HCT116 (cell line): ENCODE measurements at regions not wholly inside any gene's neighbourhood (a gene's known extent, or its start where the extent isn't known, plus 50 kb on each side); places are given as distances from the start of the nearest gene placed in this dataset.

Experiments
- ATAC-seq: fragments of 200-7000 bp; cut with Tn5 transposase; 2 replicates; pipeline ENCODE4 v1.9.1; 2020; ENCODE audit warnings: mild to moderate bottlenecking, moderate library complexity
- BruUV-seq: library from RNA; stranded (reverse); fragments of 400-500 nt; replicated peaks from 2 replicates; lab custom pipeline; 2021; lab: Mats Ljungman, UMichigan
- CTCF ChIA-PET: fragments of 300-600 bp; sonication (Branson Sonifier 250); formaldehyde crosslinking; loops from one replicate; lab custom pipeline; 2021; ENCODE audit warnings: antibody characterized with exemption; lab: Charles Lee
- POLR2A ChIA-PET: fragments of 300-600, 350-600 bp; sonication (Branson Sonifier 250); formaldehyde crosslinking; loops from one replicate; lab custom pipeline; 2021; ENCODE audit warnings: antibody characterized with exemption; lab: Charles Lee
- RAD21 ChIA-PET, 2 experiments: fragments of 300-600 bp; sonication (Branson Sonifier 250); formaldehyde crosslinking; loops; one replicate each; lab custom pipeline; 2023; ENCODE audit warnings: low total read pairs in 2 of 2; ENCODE audit not compliant: uncharacterized antibody in 2 of 2, unreplicated experiment in 2 of 2, low non-redundant PET in 1 of 2; lab: Charles Lee
- DNase-seq: peaks from one replicate; pipeline ENCODE4 v3.0.0-alpha.2; 2010; ENCODE audit warnings: low read depth, low spot score
- H2AFZ ChIP-seq: fragments of 200-600 bp; shearing (Covaris generic), sonication (generic); 2 replicates; pipeline ENCODE4 v1.6.1; 2017; ENCODE audit warnings: low read depth, mixed run types, mixed read lengths, antibody characterized with exemption, low read length; ENCODE audit not compliant: poor library complexity, severe bottlenecking
- H3K27ac ChIP-seq: 2 replicates; pipeline ENCODE4 v1.5.1; 2012; ENCODE audit warnings: low read depth, low read length
- H3K27me3 ChIP-seq: fragments of 200-600 bp; sonication (generic); 2 replicates; pipeline ENCODE4 v1.6.1; 2016; ENCODE audit warnings: mixed run types, low read length, mixed read lengths; ENCODE audit not compliant: insufficient read depth
- H3K36me3 ChIP-seq, 2 experiments: fragments of 200-500 bp in 1 of 2; fragments of 200-600 bp in 1 of 2; sonication (Bioruptor generic) in 1 of 2; sonication (generic) in 1 of 2; 2 replicates each; pipeline versions ENCODE4 v1.5.1 to v1.6.1; 2014 to 2016; ENCODE audit warnings: low read length in 2 of 2, inconsistent platforms in 1 of 2, mixed read lengths in 1 of 2, mixed run types in 1 of 2; ENCODE audit not compliant: insufficient read depth in 2 of 2, control insufficient read depth in 1 of 2
- H3K4me1 ChIP-seq, 2 experiments: fragments of 200-600 bp in 1 of 2; sonication (generic) in 1 of 2; 2 replicates each; pipeline versions ENCODE4 v1.5.1 to v1.6.1; 2012 to 2017; ENCODE audit warnings: low read length in 2 of 2, inconsistent platforms in 1 of 2, mild to moderate bottlenecking in 1 of 2, mixed read lengths in 1 of 2, mixed run types in 1 of 2, moderate library complexity in 1 of 2; ENCODE audit not compliant: insufficient read depth in 2 of 2, control insufficient read depth in 1 of 2
- H3K4me2 ChIP-seq: fragments of 200-600 bp; sonication (generic); 2 replicates; pipeline ENCODE4 v1.6.1; 2017; ENCODE audit warnings: mixed run types, low read length, mixed read lengths
- H3K4me3 ChIP-seq, 2 experiments: fragments of 200-600 bp in 1 of 2; sonication (generic) in 1 of 2; replicated peaks in 1 of 2; 2 replicates each; pipeline ENCODE4 v1.5.1; 2011 to 2016; ENCODE audit warnings: low read length in 2 of 2, control low read depth in 1 of 2, low read depth in 1 of 2, mild to moderate bottlenecking in 1 of 2, mixed read lengths in 1 of 2, mixed run types in 1 of 2
- H3K79me2 ChIP-seq: fragments of 200-600 bp; sonication (generic); 2 replicates; pipeline ENCODE4 v1.6.1; 2017; ENCODE audit warnings: mild to moderate bottlenecking, mixed run types, low read length, moderate library complexity, mixed read lengths; ENCODE audit not compliant: insufficient read depth
- H3K9ac ChIP-seq: fragments of 200-600 bp; sonication (generic); 2 replicates; pipeline ENCODE4 v1.6.1; 2016; ENCODE audit warnings: low read length, mixed read lengths
- H3K9me2 ChIP-seq: fragments of 200-600 bp; sonication (generic), shearing (Covaris generic); 2 replicates; pipeline ENCODE4 v1.6.1; 2017; ENCODE audit warnings: mixed run types, mild to moderate bottlenecking, moderate library complexity; ENCODE audit not compliant: insufficient read depth
- H3K9me3 ChIP-seq, 2 experiments: fragments of 200-500 bp in 1 of 2; fragments of 200-600 bp in 1 of 2; sonication (Bioruptor generic) in 1 of 2; sonication (generic) in 1 of 2; 2 replicates each; pipeline ENCODE4 v1.6.1; 2014 to 2017; ENCODE audit warnings: low read length in 2 of 2, mixed read lengths in 2 of 2, inconsistent platforms in 1 of 2, low read depth in 1 of 2, mild to moderate bottlenecking in 1 of 2, mixed run types in 1 of 2, moderate library complexity in 1 of 2; ENCODE audit not compliant: control insufficient read depth in 1 of 2, insufficient read depth in 1 of 2
- H4K20me1 ChIP-seq: fragments of 200-600 bp; sonication (generic), shearing (Covaris generic); 2 replicates; pipeline ENCODE4 v1.6.1; 2017; ENCODE audit warnings: mixed run types, mild to moderate bottlenecking, moderate library complexity; ENCODE audit not compliant: insufficient read depth
- CEBPB ChIP-seq: IDR thresholded peaks from 2 replicates; pipeline ENCODE4 v1.6.1; 2012; ENCODE audit warnings: low read depth
- EGR1 ChIP-seq: IDR thresholded peaks from 2 replicates; pipeline ENCODE4 v1.6.1; 2012; ENCODE audit warnings: low read depth
- EZH2 ChIP-seq: fragments of 200-600 bp; sonication (generic); IDR thresholded peaks from 2 replicates; pipeline ENCODE4 v1.6.1; 2017; ENCODE audit warnings: antibody characterized with exemption, mixed run types
- EZH2phosphoT487 ChIP-seq: fragments of 200-600 bp; IDR thresholded peaks from 2 replicates; pipeline ENCODE4 v1.6.1; 2018; ENCODE audit warnings: antibody characterized with exemption, borderline replicate concordance
- FOSL1 ChIP-seq: IDR thresholded peaks from 2 replicates; pipeline ENCODE4 v1.6.1; 2012; ENCODE audit warnings: low read depth
- JUND ChIP-seq: IDR thresholded peaks from 2 replicates; pipeline ENCODE4 v1.6.1; 2012
- MAX ChIP-seq: IDR thresholded peaks from 2 replicates; pipeline ENCODE4 v1.6.1; 2012
- POLR2A ChIP-seq: IDR thresholded peaks from 2 replicates; pipeline ENCODE4 v1.7.0; 2011; ENCODE audit warnings: borderline replicate concordance; ENCODE audit not compliant: insufficient read depth, insufficient read length; ENCODE audit errors: extremely low read depth
- POLR2AphosphoS5 ChIP-seq: IDR thresholded peaks from 2 replicates; pipeline ENCODE4 v1.6.1; 2011; ENCODE audit warnings: mild to moderate bottlenecking, low read depth, low read length, moderate library complexity
- RAD21 ChIP-seq: IDR thresholded peaks from 2 replicates; pipeline ENCODE4 v1.6.1; 2012; ENCODE audit warnings: low read depth, mild to moderate bottlenecking
- SRF ChIP-seq: IDR thresholded peaks from 2 replicates; pipeline ENCODE4 v1.6.1; 2012; ENCODE audit warnings: low read depth
- TCF7L2 ChIP-seq: IDR thresholded peaks from 2 replicates; pipeline ENCODE4 v1.7.0; 2011; ENCODE audit warnings: borderline replicate concordance, inconsistent platforms; ENCODE audit not compliant: insufficient read depth, insufficient read length; ENCODE audit errors: extremely low read depth
- ZFX ChIP-seq: fragments of 450-650 bp; IDR thresholded peaks from 2 replicates; pipeline ENCODE4 v1.6.1; 2017
- ZNF274 ChIP-seq: fragments of 200-500 bp; sonication (Bioruptor generic); IDR thresholded peaks from 2 replicates; pipeline ENCODE4 v1.6.1; 2014; ENCODE audit warnings: mild to moderate bottlenecking, low read depth, low read length, inconsistent platforms
- intact Hi-C: fragments of 100-400 bp; cut with micrococcal nuclease; formaldehyde crosslinking; loops from 2 replicates; pipeline ENCODE4 v1.10.0; 2022

- TF ChIP-seq RAD21, result no peak
- no peak for TF ChIP-seq EZH2phosphoT487
- no peak for TF ChIP-seq ZFX
Measured at GRCh38 chr5:158530115-158530514, 569.6 kb downstream of the EBF1 start (continued).

- no peak overlapping the region for H3K27ac ChIP-seq
- H3K36me3 ChIP-seq, result no peaks in the 10 kb centered on the region
- no peaks in the 10 kb centered on the region for H3K4me1 ChIP-seq
- no peak overlapping the region for H3K4me3 ChIP-seq
- ChIA-PET CTCF (no interaction called here), POLR2A (no interaction called here), RAD21 (no interaction called here)
- H4K20me1 ChIP-seq, result no peaks in the 10 kb centered on the region
- no peak overlapping the region for H3K9ac ChIP-seq
- no TSS peak for BruUV-seq
- H3K79me2 ChIP-seq, result no peaks in the 10 kb centered on the region
- no peak overlapping the region for H3K4me2 ChIP-seq
- H2AFZ ChIP-seq, result no peak overlapping the region
- H3K9me2 ChIP-seq, result no peaks in the 10 kb centered on the region
- no peak for DNase-seq
- no peaks in the 10 kb centered on the region for H3K9me3 ChIP-seq
- no peak for ATAC-seq
- intact Hi-C loops, result no loop called here
- no peak for TF ChIP-seq POLR2AphosphoS5
- H3K27me3 ChIP-seq, result peaks cover 19% of the 10 kb centered on the region
Measured at GRCh38 chr5:158529454-158529853, 570.3 kb downstream of the EBF1 start.

DNA sequence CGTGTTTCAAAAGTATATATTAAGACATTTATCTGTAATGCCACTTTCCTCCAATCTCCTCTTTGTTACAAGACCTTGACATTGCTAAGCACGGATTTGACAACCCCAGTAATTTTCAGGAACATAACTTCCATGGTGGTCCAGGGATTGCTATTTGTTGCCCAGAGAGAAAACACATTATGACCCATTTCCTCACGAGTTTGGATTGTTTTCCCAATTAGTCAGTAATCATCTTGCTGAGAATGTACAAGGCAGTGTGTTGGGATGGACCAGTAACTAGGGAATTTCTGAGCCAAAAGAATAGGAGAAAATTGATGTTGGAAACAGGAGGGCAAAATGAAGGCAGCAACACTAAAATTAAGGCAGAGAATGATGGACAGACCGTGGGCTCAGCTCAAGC lies 574.1 kb downstream of the EBF1 start:
- intact Hi-C loops, result no loop called here
- no peak for DNase-seq
- Histone ChIP-seq H3K9me2 (no peaks in the 10 kb centered on the region), H3K27ac (no peak overlapping the region), H3K4me2 (no peak overlapping the region), H3K9me3 (no peaks in the 10 kb centered on the region), H3K9ac (no peak overlapping the region), H3K4me1 (no peaks in the 10 kb centered on the region), H3K79me2 (no peaks in the 10 kb centered on the region), H3K36me3 (no peaks in the 10 kb centered on the region)
- CTCF ChIA-PET, result no interaction called here
- POLR2A ChIA-PET, result no interaction called here
- RAD21 ChIA-PET, result no interaction called here
- no TSS peak for BruUV-seq
- TF ChIP-seq RAD21 (no peak), POLR2AphosphoS5 (no peak), EZH2phosphoT487 (no peak), FOSL1 (no peak), CEBPB (no peak), MAX (no peak), EGR1 (no peak), POLR2A (no peak), TCF7L2 (no peak), JUND (no peak), ZNF274 (no peak), SRF (no peak), EZH2 (no peak), ZFX (no peak)
- TF ChIP-seq, all 23 proteins: peak for 0
- no peak for ATAC-seq
- Histone ChIP-seq H3K4me3 (no peak overlapping the region), H4K20me1 (no peaks in the 10 kb centered on the region), H2AFZ (no peak overlapping the region), H3K27me3 (no peaks in the 10 kb centered on the region)
